ENCODE measurements at regions not wholly inside any gene's neighbourhood (a gene's known extent, or its start where the extent isn't known, plus 50 kb on each side); places are given as distances from the start of the nearest gene placed in this dataset.

DNA sequence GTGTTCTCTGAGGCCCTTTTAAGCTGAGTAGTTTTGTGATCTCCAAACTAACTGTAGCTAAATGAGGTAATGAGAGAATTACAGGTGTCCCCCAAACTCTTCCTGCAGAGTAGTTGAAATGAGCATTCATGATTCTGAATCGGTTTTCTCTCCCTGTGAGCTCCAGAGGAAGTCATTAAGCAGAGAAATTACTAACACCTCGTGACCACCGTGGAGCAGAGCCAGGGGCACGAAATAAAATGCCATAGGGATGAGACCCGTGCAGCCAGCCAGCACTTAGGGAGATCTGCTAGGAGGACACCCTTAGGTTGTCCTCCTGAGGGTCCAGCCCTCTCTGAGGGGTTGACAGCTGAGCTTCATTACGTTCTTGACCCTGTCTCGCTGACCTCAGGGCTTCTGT is 79.5 kb downstream of the SLC25A47 start:
- TF ChIP-seq YY1 (IDR thresholded peaks at IDR 0.05) (no peak), RAD21 (IDR thresholded peaks at IDR 0.05) (no peak), JUND (IDR thresholded peaks at IDR 0.05) (no peak), RXRA (IDR thresholded peaks at IDR 0.05) (no peak), SP1 (IDR thresholded peaks at IDR 0.05) (no peak)
- TF ChIP-seq, protein P1, sequence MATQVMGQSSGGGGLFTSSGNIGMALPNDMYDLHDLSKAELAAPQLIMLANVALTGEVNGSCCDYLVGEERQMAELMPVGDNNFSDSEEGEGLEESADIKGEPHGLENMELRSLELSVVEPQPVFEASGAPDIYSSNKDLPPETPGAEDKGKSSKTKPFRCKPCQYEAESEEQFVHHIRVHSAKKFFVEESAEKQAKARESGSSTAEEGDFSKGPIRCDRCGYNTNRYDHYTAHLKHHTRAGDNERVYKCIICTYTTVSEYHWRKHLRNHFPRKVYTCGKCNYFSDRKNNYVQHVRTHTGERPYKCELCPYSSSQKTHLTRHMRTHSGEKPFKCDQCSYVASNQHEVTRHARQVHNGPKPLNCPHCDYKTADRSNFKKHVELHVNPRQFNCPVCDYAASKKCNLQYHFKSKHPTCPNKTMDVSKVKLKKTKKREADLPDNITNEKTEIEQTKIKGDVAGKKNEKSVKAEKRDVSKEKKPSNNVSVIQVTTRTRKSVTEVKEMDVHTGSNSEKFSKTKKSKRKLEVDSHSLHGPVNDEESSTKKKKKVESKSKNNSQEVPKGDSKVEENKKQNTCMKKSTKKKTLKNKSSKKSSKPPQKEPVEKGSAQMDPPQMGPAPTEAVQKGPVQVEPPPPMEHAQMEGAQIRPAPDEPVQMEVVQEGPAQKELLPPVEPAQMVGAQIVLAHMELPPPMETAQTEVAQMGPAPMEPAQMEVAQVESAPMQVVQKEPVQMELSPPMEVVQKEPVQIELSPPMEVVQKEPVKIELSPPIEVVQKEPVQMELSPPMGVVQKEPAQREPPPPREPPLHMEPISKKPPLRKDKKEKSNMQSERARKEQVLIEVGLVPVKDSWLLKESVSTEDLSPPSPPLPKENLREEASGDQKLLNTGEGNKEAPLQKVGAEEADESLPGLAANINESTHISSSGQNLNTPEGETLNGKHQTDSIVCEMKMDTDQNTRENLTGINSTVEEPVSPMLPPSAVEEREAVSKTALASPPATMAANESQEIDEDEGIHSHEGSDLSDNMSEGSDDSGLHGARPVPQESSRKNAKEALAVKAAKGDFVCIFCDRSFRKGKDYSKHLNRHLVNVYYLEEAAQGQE (IDR thresholded peaks at IDR 0.05) = no peak
- TF ChIP-seq, protein P2, sequence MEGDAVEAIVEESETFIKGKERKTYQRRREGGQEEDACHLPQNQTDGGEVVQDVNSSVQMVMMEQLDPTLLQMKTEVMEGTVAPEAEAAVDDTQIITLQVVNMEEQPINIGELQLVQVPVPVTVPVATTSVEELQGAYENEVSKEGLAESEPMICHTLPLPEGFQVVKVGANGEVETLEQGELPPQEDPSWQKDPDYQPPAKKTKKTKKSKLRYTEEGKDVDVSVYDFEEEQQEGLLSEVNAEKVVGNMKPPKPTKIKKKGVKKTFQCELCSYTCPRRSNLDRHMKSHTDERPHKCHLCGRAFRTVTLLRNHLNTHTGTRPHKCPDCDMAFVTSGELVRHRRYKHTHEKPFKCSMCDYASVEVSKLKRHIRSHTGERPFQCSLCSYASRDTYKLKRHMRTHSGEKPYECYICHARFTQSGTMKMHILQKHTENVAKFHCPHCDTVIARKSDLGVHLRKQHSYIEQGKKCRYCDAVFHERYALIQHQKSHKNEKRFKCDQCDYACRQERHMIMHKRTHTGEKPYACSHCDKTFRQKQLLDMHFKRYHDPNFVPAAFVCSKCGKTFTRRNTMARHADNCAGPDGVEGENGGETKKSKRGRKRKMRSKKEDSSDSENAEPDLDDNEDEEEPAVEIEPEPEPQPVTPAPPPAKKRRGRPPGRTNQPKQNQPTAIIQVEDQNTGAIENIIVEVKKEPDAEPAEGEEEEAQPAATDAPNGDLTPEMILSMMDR (IDR thresholded peaks at IDR 0.05; ENCODE audit: low read depth, low read length, missing input control) = no peak
- TF ChIP-seq, protein P3, sequence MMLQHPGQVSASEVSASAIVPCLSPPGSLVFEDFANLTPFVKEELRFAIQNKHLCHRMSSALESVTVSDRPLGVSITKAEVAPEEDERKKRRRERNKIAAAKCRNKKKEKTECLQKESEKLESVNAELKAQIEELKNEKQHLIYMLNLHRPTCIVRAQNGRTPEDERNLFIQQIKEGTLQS (IDR thresholded peaks at IDR 0.05) = no peak

Data from liver (tissue), 3 donors.